Smooth muscle cell (in vitro differentiated cells): ENCODE measurements at regions not wholly inside any gene's neighbourhood (a gene's known extent, or its start where the extent isn't known, plus 50 kb on each side); places are given as distances from the start of the nearest gene placed in this dataset.

Experiments
- DNase-seq: peaks from one replicate; lab custom pipeline; 2025; ENCODE audit not compliant: unreplicated experiment; lab: John Stamatoyannopoulos, UW
- H2AFZ ChIP-seq: fragments of 200-600 bp; sonication (generic); 2 replicates; pipeline ENCODE4 v1.6.0; 2016; ENCODE audit warnings: antibody characterized with exemption, low read depth, mild to moderate bottlenecking
- H3F3A ChIP-seq: fragments of 200-600 bp; sonication (generic); 2 replicates; pipeline ENCODE4 v1.6.0; 2017; ENCODE audit warnings: antibody characterized with exemption, low read depth
- H3K27ac ChIP-seq: fragments of 200-600 bp; sonication (generic); 2 replicates; pipeline ENCODE4 v1.5.1; 2016; ENCODE audit warnings: low read depth, mild to moderate bottlenecking
- H3K27me3 ChIP-seq: fragments of 200-600 bp; sonication (generic); 2 replicates; pipeline ENCODE4 v1.6.1; 2016; ENCODE audit warnings: low read depth, mild to moderate bottlenecking
- H3K36me3 ChIP-seq: fragments of 200-600 bp; sonication (generic); 2 replicates; pipeline ENCODE4 v1.5.1; 2016; ENCODE audit warnings: low read depth
- H3K4me1 ChIP-seq: fragments of 200-600 bp; sonication (generic); 2 replicates; pipeline ENCODE4 v1.5.1; 2016; ENCODE audit warnings: low read depth
- H3K4me2 ChIP-seq: fragments of 200-600 bp; sonication (generic); 2 replicates; pipeline ENCODE4 v1.6.0; 2016; ENCODE audit warnings: mild to moderate bottlenecking
- H3K4me3 ChIP-seq: fragments of 200-600 bp; sonication (generic); 2 replicates; pipeline ENCODE4 v1.5.1; 2016; ENCODE audit warnings: mild to moderate bottlenecking
- H3K79me2 ChIP-seq: fragments of 200-600 bp; sonication (generic); 2 replicates; pipeline ENCODE4 v1.6.0; 2016; ENCODE audit warnings: low read depth, mild to moderate bottlenecking
- H3K9ac ChIP-seq: fragments of 200-600 bp; sonication (generic); 2 replicates; pipeline ENCODE4 v1.6.0; 2016; ENCODE audit warnings: low read depth
- H3K9me3 ChIP-seq: fragments of 200-600 bp; sonication (generic); replicated peaks from 2 replicates; pipeline ENCODE4 v1.5.1; 2016; ENCODE audit warnings: low read depth
- H4K20me1 ChIP-seq: fragments of 200-600 bp; sonication (generic); 2 replicates; pipeline ENCODE4 v1.6.0; 2016; ENCODE audit warnings: low read depth
- CTCF ChIP-seq: fragments of 200-600 bp; sonication (generic); IDR thresholded peaks from 2 replicates; pipeline ENCODE4 v1.5.1; 2017; ENCODE audit warnings: borderline replicate concordance, mild to moderate bottlenecking, antibody characterized with exemption; ENCODE audit not compliant: insufficient read depth, poor library complexity, severe bottlenecking
- WGBS: methylation state at CpG from one replicate; pipeline ENCODE4 v1.1.7; 2016; ENCODE audit warnings: low lambda C conversion rate; 5-methylcytosine and 5-hydroxymethylcytosine counted together

GRCh38 chr16:5928476-5929065, 831.0 kb upstream of the EEF2KMT start:
- no peaks in the 10 kb centered on the region for H3K79me2 ChIP-seq
- H3K27me3 ChIP-seq, result peaks cover 8% of the 10 kb centered on the region
- no peak overlapping the region for H3K27ac ChIP-seq
- no peak overlapping the region for H3K4me2 ChIP-seq
- H2AFZ ChIP-seq, result no peak overlapping the region
- WGBS, result 26% methylated on average over 4 of the region's 4 CpGs
- H3K9me3 ChIP-seq, result no peaks in the 10 kb centered on the region
- H3K36me3 ChIP-seq, result no peaks in the 10 kb centered on the region
- H3K4me1 ChIP-seq, result peaks cover 9% of the 10 kb centered on the region
- H3F3A ChIP-seq, result no peaks in the 10 kb centered on the region
- DNase-seq, result no peak
- no peak overlapping the region for H3K4me3 ChIP-seq
- TF ChIP-seq CTCF, result no peak
- no peaks in the 10 kb centered on the region for H4K20me1 ChIP-seq
- no peak overlapping the region for H3K9ac ChIP-seq

GRCh38 chr16:5925850-5926249, 828.3 kb upstream of the EEF2KMT start:
- Histone ChIP-seq H3K27me3 (peaks cover 8% of the 10 kb centered on the region), H3K36me3 (no peaks in the 10 kb centered on the region), H3K4me3 (no peak overlapping the region), H3K4me2 (no peak overlapping the region), H2AFZ (no peak overlapping the region), H3F3A (no peaks in the 10 kb centered on the region), H3K9ac (no peak overlapping the region), H3K9me3 (no peaks in the 10 kb centered on the region), H3K4me1 (peaks cover 9% of the 10 kb centered on the region), H4K20me1 (no peaks in the 10 kb centered on the region), H3K79me2 (no peaks in the 10 kb centered on the region), H3K27ac (no peak overlapping the region)
- WGBS, result 38% methylated on average over 4 of the region's 4 CpGs
- no peak for TF ChIP-seq CTCF
- DNase-seq, result no peak

GRCh38 chr16:5922686-5923085, 825.1 kb upstream of the EEF2KMT start:
- Histone ChIP-seq H3K4me3 (no peak overlapping the region), H3K9me3 (no peaks in the 10 kb centered on the region), H3K27me3 (peaks cover 8% of the 10 kb centered on the region), H2AFZ (no peak overlapping the region), H3K4me1 (peaks cover under 1% of the 10 kb centered on the region), H3K27ac (no peak overlapping the region), H3F3A (no peaks in the 10 kb centered on the region), H3K4me2 (no peak overlapping the region), H3K79me2 (no peaks in the 10 kb centered on the region), H4K20me1 (no peaks in the 10 kb centered on the region), H3K36me3 (no peaks in the 10 kb centered on the region), H3K9ac (no peak overlapping the region)
- 89% methylated on average over 2 of the region's 2 CpGs for WGBS
- DNase-seq, result no peak
- no peak for TF ChIP-seq CTCF

- H3F3A ChIP-seq, result no peaks in the 10 kb centered on the region
- H2AFZ ChIP-seq, result no peak overlapping the region
- H3K27ac ChIP-seq, result no peak overlapping the region
- no peak overlapping the region for H3K9ac ChIP-seq
- H3K79me2 ChIP-seq, result no peaks in the 10 kb centered on the region
- no peak for DNase-seq
- H3K9me3 ChIP-seq, result no peaks in the 10 kb centered on the region
- H3K27me3 ChIP-seq, result peaks cover 2% of the 10 kb centered on the region
- no peaks in the 10 kb centered on the region for H3K36me3 ChIP-seq
- no peak for TF ChIP-seq CTCF
- H3K4me2 ChIP-seq, result no peak overlapping the region
- WGBS, result 41% methylated on average over 4 of the region's 4 CpGs
- no peaks in the 10 kb centered on the region for H4K20me1 ChIP-seq
- H3K4me3 ChIP-seq, result no peak overlapping the region
- H3K4me1 ChIP-seq, result peaks cover 2% of the 10 kb centered on the region
Observed at GRCh38 chr16:5918567-5919130, 821.1 kb upstream of the EEF2KMT start.
